HG03175 (cell line): ENCODE measurements at regions not wholly inside any gene's neighbourhood (a gene's known extent, or its start where the extent isn't known, plus 50 kb on each side); places are given as distances from the start of the nearest gene placed in this dataset.

Experiments
- ATAC-seq: cut with Tn5 transposase; IDR thresholded peaks from one replicate; pipeline ENCODE4 v1.9.1; 2021; ENCODE audit warnings: mild to moderate bottlenecking, moderate library complexity; ENCODE audit not compliant: unreplicated experiment

- ATAC-seq, result no peak
These were observed 187.4 kb downstream of the OPA1 start for GRCh38 chr3:193780397-193780796.

GRCh38 chr3:193780810-193781478 is 187.9 kb downstream of the OPA1 start:
- ATAC-seq, result no peak

- no peak for ATAC-seq
These were observed 189.3 kb downstream of the OPA1 start for GRCh38 chr3:193782276-193782647.

DNA sequence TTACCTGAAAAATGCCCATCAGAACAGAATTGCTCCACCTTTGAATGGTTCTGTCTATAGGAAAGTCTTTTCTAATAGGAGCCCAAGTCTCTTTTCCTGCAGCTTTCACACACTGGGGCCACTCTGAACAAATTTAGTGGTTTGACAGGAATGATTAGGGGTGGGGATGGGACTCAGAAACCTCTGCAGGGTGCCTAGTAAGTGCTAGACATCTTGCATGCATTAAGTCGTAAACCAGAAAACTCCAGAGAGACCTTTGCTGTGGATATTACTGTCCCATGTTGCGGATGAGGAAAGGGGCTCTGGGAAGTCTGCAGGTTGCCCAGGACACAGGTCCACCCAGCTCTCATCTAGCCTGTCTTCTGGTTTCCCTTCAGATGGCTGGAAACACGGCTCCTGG is 189.7 kb downstream of the OPA1 start:
- ATAC-seq, result no peak

DNA sequence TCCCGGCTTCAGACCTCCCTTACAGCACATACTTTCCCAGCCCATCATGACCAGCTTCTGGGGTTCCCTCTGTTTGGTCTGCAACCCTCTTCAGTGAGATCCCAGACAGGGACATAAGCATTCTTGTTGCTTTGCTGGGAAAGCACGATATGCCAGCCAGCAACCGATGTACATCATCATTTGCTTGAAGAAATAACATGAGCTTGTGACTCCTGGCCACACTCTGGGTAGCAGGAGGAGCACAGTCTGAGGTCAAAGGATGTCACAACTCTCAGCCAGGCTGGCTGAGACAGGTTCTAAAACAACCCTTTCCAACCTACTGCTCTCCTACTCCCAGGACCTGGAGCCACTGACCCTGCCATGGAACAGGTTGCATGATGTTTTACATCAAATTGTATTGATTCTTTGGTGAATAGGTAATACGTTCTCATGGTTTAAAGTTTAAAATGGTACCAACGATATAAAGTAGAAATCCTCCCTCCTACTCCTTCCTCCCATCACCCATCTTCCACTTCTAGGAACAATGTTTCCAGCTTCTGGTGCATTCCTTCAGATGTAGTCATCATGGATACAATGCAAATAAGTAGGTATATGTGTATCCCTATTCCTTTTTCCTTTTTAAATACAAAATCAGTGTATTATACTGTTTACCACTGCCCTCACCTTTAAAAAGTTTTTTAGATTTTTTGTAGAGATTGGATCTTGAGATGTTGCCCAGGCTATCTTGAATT is 190.3 kb downstream of the OPA1 start:
- no peak for ATAC-seq

DNA sequence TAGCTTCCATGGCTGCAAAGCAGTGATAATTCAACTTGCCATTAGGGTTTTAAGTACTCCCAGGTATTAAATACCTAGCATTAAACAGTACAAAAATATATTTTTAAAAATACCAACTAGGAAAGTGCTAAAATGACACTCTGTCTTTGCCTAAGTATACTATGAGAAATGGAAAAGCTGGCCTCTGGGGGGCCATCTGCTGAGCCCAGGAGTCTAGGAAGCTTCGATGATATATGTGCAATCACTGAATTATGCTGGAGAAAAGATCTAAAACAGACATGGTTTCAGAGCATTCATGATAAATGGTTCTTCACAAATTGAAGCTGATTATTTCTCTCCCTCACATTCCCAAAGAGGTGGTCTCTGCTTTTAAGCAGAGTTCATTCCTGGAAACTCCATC is 191.8 kb downstream of the OPA1 start:
- ATAC-seq, result no peak

- no peak for ATAC-seq
These were observed 194.5 kb downstream of the OPA1 start for GRCh38 chr3:193787496-193787870.

GRCh38 chr3:193788189-193788991 is 195.4 kb downstream of the OPA1 start:
- ATAC-seq, result peak; percentile 88

- ATAC-seq, result no peak
These were observed 196.4 kb downstream of the OPA1 start for GRCh38 chr3:193789455-193789854.

- ATAC-seq, result no peak
These were observed 197.3 kb downstream of the OPA1 start for GRCh38 chr3:193790086-193790990.

DNA sequence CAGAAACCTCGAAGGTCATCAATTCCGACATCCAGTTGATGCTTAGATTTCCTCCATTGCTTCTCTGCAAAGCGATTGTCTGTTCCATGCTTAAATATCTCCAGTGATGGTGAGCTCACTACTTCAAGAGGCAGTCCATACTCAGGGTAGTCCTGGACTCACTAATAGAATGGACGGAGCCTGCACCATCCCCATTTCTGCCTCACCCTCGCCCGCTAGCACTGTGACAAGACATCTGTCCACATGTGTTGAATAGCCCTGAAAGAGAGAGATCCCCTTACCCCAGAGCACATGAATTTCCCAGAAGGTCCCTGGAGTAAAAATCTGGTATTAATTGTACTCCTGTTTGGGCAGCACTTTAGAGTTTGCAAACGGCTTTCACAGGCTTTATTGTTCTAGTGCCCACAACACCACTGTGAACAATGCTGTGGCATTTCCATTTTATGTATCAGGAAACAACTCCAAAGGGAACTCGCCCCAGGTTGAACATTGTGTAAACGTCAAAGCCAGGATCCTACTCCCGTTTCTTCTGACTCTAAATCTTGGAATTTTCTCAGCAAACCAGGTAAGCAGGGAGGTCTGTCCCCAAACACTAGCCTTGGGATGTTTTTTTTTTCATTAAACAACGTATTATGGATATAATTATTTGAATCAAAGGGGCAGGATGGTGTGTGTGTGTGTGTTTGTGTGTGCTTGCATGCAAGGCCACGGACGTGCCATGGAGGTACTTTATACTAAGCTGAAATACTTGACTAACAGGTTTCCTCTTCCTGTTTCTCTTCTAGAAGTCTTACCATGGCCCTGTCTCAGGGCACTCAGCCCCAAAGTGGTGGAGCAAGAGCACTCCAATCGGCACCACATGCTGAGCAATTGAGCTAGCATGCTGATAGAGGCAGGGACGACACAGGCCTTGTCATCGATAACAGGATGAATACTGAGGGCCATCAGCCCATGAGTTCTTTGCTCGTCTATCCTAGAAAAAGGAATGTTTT is 198.3 kb downstream of the OPA1 start:
- ATAC-seq, result no peak

DNA sequence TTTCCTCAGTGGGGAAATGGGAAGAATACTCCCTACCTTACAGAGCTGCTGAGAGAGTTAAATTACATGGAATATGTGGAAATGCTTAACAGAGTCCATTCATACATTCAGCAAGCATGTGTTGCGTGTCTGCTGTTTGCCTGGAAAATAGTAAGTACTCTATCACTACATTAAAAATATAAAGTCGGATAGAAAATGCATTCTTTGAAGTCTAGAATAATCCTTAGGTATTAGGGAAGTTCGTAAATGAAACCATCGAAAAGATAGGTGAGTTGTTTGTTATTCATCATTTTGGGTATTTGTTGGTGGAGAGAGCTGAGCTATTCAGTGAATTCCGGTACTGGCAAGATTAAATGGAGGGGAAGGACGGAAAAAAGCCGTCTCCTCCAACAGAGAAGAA is 200.1 kb downstream of the OPA1 start:
- no peak for ATAC-seq

GRCh38 chr3:193794002-193794881 is 201.2 kb downstream of the OPA1 start:
- ATAC-seq, result no peak

DNA sequence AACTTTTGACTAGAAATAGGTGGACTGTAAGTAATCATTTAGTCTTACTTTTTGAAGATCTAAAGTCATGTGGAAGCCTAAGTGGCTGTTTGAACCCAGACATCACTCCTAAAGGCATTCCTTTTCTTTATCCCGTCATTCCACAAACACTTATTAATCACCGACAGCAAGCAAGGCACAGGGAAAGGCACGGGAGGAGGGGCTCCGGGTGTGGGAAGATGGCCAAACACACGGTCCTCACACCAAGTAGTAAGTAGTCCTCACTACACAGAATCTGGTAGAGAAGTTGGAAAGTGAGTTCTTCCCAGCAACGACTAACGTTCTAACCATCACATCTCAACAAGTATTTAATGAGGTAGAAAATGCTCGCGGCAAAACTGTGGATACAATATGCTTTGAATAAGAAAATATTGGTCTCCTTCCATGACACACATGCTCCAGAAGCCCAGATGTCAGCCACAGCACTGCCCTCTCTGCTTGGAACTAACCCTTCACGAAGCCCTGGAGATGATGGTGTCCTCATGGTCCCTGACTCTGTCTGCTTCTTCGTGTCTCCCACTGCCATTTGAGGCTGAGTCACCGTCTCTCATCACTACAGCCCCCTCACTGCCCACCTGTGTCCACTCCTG is 202.2 kb downstream of the OPA1 start:
- no peak for ATAC-seq

DNA sequence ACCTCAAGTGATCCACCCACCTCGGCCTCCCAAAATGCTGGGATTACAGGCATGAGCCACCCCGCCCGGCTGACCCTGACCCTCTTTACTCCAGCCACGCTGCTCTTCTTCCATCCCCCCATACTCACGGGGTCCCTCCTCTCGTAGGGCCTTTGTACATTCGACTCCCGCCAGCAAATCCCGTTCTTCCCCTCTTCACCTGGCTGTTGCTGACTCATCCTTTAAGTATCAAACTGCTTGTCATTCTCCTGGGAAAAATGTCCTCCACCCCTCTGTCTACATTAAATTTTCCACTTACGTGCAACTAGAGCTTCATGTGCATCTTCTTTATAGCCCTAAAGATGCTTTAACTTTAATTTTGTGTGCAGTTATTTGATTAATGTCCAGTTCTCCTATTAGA is 203.1 kb downstream of the OPA1 start:
- ATAC-seq, result no peak

DNA sequence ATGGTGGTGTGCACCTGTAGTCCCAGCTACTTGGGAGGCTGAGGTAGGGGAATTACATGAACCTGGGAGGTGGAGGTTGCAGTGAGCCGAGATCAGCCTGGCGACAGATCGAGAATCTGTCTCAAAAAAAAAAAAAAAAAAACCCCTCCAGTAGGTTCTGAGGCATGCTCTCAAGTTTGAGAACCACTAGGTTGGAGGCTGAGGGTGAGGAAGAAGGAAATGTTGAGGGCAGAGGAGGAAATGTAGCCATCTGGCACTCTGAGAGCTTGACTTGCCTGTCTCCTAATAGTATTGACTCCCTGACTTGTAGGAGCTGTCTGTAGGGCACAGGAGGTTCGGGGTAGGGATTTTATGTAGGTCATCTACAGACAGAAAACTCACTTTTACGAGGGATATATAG is 204.6 kb downstream of the OPA1 start:
- no peak for ATAC-seq

GRCh38 chr3:193798051-193798450 is 205.0 kb downstream of the OPA1 start:
- no peak for ATAC-seq
